Tibial artery (tissue), 4 donors: ENCODE measurements at regions not wholly inside any gene's neighbourhood (a gene's known extent, or its start where the extent isn't known, plus 50 kb on each side); places are given as distances from the start of the nearest gene placed in this dataset.

Experiments
- DNase-seq, 2 donors: peaks; one replicate each; pipeline ENCODE4 v3.0.0-alpha.2; 2019
- H3K27ac ChIP-seq, 2 donors: fragments of 200-600 bp; sonication (generic) in 1 of 2; 1 replicate in 1 of 2; 2 replicates in 1 of 2; pipeline ENCODE4 v1.5.1; 2018 to 2019; ENCODE audit warnings: mild to moderate bottlenecking in 1 of 2
- H3K27me3 ChIP-seq, 2 donors: fragments of 200-600 bp; sonication (generic) in 1 of 2; one replicate each; pipeline versions ENCODE4 v1.5.1 to v1.6.0; 2016 to 2019
- H3K36me3 ChIP-seq, 3 donors: fragments of 200-600 bp; sonication (generic) in 2 of 3; one replicate each; pipeline ENCODE4 v1.5.1; 2016 to 2019; ENCODE audit warnings: mild to moderate bottlenecking in 2 of 3
- H3K4me1 ChIP-seq, 4 donors: fragments of 200-600 bp; sonication (generic) in 2 of 4; 1 replicate in 3 of 4; 2 replicates in 1 of 4; pipeline ENCODE4 v1.5.1; 2016 to 2019
- H3K4me3 ChIP-seq, 2 donors: fragments of 200-600 bp; sonication (generic) in 1 of 2; 1 replicate in 1 of 2; 2 replicates in 1 of 2; pipeline ENCODE4 v1.5.1; 2018 to 2019; ENCODE audit warnings: mild to moderate bottlenecking in 2 of 2
- H3K9me3 ChIP-seq, 3 donors: fragments of 200-600 bp; sonication (generic) in 1 of 3; one replicate each; pipeline ENCODE4 v1.5.1; 2016 to 2019
- CTCF ChIP-seq, 2 experiments: fragments of 200-600 bp in 1 of 2; fragments of 450-650 bp in 1 of 2; IDR thresholded peaks; one replicate each; pipeline ENCODE4 v1.5.1; 2017 to 2019; ENCODE audit warnings: antibody characterized with exemption in 2 of 2, mild to moderate bottlenecking in 1 of 2, moderate library complexity in 1 of 2
- intact Hi-C: fragments of 100-400 bp; cut with DNase I; formaldehyde crosslinking; loops from one replicate; pipeline ENCODE4 v1.15.0; 2023; ENCODE audit warnings: low total_unique reads

GRCh38 chr1:115203287-115203686 lies 114.0 kb upstream of the TSPAN2 start:
- no peaks in the 10 kb centered on the region for H3K36me3 ChIP-seq
- no peaks in the 10 kb centered on the region for H3K27me3 ChIP-seq
- no peak for DNase-seq
- H3K4me3 ChIP-seq: no peak overlapping the region
- H3K27ac ChIP-seq: no peak overlapping the region
- peaks cover 0 to 29% (median 0%) of the 10 kb centered on the region in 4 donors for H3K4me1 ChIP-seq
- intact Hi-C loops: no loop called here
- no peaks in the 10 kb centered on the region for H3K9me3 ChIP-seq
- no peak for TF ChIP-seq CTCF (IDR thresholded peaks at IDR 0.05)

- no peaks in the 10 kb centered on the region for H3K36me3 ChIP-seq
- TF ChIP-seq CTCF (IDR thresholded peaks at IDR 0.05): no peak
- peaks cover 0 to 29% (median 0%) of the 10 kb centered on the region in 4 donors for H3K4me1 ChIP-seq
- no peak overlapping the region for H3K27ac ChIP-seq
- H3K27me3 ChIP-seq: no peaks in the 10 kb centered on the region
- DNase-seq: no peak
- intact Hi-C loops: no loop called here
- no peak overlapping the region for H3K4me3 ChIP-seq
- H3K9me3 ChIP-seq: no peaks in the 10 kb centered on the region
These were observed 112.3 kb upstream of the TSPAN2 start for GRCh38 chr1:115201598-115201997.

GRCh38 chr1:115199416-115200132 lies 110.3 kb upstream of the TSPAN2 start:
- Histone ChIP-seq H3K4me1 (peaks cover 0 to 29% (median 0%) of the 10 kb centered on the region in 4 donors), H3K9me3 (no peaks in the 10 kb centered on the region), H3K36me3 (no peaks in the 10 kb centered on the region), H3K27ac (no peak overlapping the region), H3K4me3 (no peak overlapping the region), H3K27me3 (no peaks in the 10 kb centered on the region)
- TF ChIP-seq CTCF (IDR thresholded peaks at IDR 0.05): no peak
- intact Hi-C loops: no loop called here
- no peak for DNase-seq

GRCh38 chr1:115198938-115199337 lies 109.6 kb upstream of the TSPAN2 start:
- Histone ChIP-seq H3K36me3 (no peaks in the 10 kb centered on the region), H3K4me3 (no peak overlapping the region), H3K9me3 (no peaks in the 10 kb centered on the region), H3K27ac (no peak overlapping the region), H3K27me3 (no peaks in the 10 kb centered on the region), H3K4me1 (peaks cover 0 to 26% (median 0%) of the 10 kb centered on the region in 4 donors)
- TF ChIP-seq CTCF (IDR thresholded peaks at IDR 0.05): no peak
- intact Hi-C loops: no loop called here
- DNase-seq: no peak

- no peak overlapping the region for H3K4me3 ChIP-seq
- no peak overlapping the region for H3K27ac ChIP-seq
- H3K27me3 ChIP-seq: no peaks in the 10 kb centered on the region
- DNase-seq: no peak
- no peak for TF ChIP-seq CTCF (IDR thresholded peaks at IDR 0.05)
- H3K36me3 ChIP-seq: no peaks in the 10 kb centered on the region
- peaks cover 0 to 24% (median 1%) of the 10 kb centered on the region in 4 donors for H3K4me1 ChIP-seq
- intact Hi-C loops: no loop called here
- H3K9me3 ChIP-seq: no peaks in the 10 kb centered on the region
These were observed 107.0 kb upstream of the TSPAN2 start for GRCh38 chr1:115196296-115196695.
